HG03521 (cell line): ENCODE measurements at regions not wholly inside any gene's neighbourhood (a gene's known extent, or its start where the extent isn't known, plus 50 kb on each side); places are given as distances from the start of the nearest gene placed in this dataset.

Experiments used
- ATAC-seq: cut with Tn5 transposase; IDR thresholded peaks from one replicate; pipeline ENCODE4 v1.9.1; 2021; ENCODE audit warnings: mild to moderate bottlenecking, moderate library complexity; ENCODE audit not compliant: unreplicated experiment

DNA sequence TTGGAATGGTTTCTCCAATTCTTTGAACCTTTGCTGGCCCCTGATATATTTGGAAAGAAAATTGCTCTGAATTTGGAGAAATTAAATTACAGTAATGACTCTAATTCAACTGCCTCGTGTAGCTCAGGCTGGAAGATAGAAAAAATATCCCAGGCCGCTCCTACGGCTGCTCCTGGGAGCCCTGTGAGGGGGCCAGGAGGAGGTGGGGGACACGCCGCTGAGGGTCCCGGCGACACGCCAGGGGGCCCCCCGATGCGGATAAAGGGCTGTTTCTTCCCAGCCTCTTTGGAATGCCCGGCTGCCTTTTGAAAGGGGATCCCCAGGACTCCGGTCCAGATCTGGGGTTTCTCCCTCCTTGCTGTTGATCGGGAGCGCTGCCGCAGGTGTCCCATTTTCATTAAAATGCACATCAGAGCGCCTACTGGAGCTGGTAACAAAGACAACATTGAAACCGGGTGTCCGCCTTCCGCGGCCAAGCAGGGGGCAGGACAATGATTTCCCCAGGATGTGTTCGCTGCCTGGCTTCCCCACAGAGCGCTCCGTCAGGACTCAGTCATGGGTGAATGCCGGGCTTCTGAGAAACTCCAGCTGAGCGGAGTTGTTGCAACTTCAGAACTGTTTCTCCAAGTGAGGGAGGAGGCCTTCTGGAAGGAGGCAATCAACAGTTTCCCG, 200.1 kb upstream of the KBTBD8 start:
- no peak for ATAC-seq

GRCh38 chr3:66800941-66801545, 197.1 kb upstream of the KBTBD8 start:
- ATAC-seq, result no peak

- ATAC-seq, result no peak
Measured at GRCh38 chr3:66803206-66803605, 194.9 kb upstream of the KBTBD8 start.

DNA sequence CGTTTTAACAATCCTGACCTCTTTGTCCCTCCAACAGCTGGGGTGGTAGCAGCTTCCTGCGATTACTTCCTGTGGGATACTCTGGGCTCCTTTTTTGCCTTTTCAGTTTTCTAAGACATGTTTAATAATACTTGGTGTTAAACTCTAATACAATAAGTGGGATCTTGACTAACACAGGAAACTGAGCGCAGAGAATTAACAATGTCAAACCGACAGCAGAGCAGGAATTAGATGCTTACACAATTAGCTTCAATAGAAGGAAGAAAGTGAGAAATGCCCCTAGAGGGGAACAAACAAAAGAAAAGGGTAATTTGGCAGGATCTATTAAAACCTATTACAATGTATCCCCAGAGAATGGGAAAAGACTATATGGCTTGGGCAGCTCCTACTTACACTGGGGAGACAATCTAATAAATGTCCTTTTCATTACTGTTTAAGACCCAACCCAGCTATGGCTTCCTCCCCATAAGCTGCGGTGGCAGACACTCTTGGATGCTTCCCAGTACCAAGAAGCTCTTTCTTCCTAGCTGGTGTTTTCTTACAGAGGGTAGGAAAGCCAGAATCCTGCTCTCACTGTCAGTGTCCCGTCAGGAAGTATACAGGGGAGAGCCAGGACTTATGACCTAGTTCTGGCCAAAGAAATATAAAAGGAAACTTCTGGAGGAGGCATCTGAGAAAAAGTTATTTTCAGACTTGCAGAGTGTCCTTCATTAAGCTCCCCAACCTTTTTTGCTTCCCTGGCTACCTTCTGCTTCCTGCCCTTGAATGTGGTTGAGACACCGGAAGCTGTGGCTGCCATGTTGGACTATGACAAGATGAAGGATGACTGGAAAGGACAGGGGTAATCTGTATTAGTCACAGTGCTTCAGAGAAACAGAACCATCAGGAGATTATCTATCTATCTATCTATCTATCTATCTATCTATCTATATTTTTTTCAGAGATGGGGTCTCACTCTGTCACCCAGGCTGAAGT, 194.1 kb upstream of the KBTBD8 start:
- no peak for ATAC-seq

DNA sequence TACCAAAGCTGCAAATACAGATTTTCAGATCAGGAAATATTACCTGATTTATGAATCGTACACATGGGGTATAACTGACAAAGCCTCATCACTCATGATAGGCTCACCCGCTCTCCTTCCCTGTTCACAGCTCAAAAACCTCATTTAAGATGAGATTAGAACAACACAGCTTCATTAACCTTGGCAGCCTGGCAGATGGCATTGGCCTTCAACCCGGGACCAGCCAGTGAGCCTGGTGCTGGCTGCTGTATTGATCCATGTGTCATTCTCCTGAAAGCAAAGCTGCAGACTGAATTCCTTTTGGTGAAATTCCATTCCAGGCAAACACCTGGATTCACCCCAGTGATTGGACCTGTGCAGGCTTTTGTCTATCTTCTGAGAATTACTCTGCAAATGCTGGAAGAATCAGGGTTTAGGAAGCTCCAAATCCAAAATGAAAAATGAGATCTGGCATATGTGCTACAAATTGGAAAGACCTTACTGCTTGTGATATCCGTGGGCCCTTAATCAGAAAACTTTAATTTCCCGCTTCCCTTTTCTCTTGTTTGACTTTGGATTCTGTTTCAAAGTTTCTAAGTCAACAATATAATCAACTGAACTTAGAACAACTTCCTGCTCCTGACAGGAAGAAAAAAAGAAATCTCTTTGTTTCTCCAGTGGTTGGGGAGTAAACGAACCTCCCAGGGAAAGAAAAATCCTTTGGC, 189.1 kb upstream of the KBTBD8 start:
- ATAC-seq, result no peak

DNA sequence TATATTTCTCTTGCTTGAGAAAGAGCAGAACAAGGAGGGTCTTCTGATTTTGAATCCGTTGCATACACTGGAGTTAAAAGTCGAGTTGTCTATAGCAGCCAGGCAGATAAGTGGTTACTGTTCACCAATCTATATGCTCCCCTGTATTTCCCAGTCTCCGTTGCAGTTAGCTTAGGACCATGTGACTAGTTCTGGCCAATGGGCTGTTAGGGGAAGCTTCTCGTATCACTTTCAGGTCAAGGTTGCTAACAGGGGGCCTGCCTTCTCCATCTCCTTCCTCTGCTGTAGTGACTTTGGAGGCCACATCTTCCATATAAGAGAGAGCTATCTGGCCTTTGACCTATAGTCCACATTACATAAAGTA, 188.5 kb upstream of the KBTBD8 start:
- ATAC-seq, result no peak

- no peak for ATAC-seq
Measured at GRCh38 chr3:66812136-66812535, 186.0 kb upstream of the KBTBD8 start.

GRCh38 chr3:66812741-66813140, 185.4 kb upstream of the KBTBD8 start:
- ATAC-seq, result no peak

- ATAC-seq, result peak; percentile 69
Measured at GRCh38 chr3:66816090-66816761, 181.9 kb upstream of the KBTBD8 start.

DNA sequence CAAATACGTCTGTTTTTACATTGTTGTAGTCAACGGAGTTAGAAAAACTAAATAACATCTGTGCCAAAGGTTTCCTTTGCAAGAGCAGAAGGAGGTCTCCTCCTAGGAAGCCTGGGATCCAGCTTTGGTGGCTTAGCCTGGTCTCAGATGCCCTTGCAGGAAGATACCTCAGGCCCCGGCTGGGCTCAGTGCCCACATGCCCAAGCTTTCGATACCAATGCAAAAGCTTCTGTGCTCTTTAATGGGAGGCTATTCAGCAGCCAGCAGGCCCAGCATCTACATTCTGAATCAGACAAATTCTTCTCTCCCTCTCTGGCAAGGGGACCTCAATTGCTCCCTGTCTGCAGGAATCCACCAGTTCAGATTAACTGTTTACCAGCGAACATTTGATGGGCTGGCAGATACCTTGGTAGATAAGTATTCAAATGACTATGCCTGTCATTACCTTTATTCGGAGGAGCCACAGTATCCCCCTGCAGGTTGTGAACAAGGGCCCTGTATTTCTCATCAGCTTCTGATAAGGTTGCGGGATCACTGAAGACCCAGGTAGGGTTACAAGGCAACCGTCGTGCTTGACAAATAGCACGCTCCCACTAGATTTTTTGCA, 180.1 kb upstream of the KBTBD8 start:
- no peak for ATAC-seq

DNA sequence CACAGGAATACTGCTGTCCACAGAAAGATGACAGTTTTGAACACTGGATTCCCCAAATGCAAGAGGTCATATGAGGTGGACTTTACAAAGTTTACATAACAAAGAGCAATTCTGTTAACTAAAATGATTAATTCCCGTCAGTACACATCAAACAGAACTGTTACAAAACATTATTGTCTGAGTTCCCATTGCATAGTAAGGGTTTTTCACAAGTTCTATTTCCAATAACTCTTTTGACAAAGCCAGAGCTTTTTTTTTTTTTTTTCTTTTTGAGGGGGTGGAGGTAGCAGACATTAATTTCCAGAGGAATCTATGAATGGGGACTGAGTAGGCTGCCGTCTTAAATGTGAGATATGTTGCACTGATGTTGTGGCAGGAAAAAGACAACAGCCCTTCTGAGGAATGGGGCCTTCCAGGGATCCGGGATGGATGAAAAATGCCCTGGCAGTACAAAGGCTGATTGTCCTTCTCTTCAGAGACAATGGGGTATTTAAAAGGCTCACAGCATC, 178.1 kb upstream of the KBTBD8 start:
- no peak for ATAC-seq

DNA sequence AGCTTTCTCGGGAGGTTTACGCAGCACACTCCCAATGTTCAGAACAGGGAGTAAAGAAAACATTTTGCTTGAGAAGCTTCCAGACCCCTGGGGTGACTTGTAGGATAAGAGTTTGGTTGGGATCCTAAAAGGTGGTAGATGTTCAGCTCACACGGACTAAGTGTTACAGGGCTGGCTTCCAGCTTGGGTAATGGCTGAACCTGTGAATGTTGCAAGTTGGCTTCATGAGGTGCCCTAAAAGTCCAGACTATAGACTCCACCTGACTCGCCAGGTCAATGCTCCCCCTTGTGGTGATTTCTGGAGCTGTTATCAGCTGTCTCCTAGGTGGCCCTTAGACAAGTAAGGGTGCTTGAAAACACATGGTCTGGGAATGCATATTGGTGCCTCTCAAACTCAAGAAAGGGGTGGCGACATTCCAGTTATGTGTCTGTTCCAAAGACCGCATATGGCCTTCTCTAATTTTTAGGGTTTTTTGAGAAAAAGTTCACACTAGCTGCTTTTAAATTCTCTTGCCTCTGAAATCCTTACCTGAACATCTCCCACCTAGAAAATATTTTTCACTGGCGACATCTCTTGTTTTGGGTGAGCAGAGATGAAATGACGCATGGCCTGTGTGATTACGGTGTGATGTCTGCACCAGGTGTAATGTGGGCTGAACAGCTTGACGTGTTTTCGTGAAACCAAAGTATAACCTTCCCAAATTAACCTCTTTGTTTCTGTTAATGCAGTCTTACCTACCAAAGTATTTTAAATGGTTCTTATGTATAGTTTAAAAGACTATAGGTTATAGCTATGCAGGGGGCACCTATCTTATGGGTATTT, 175.7 kb upstream of the KBTBD8 start:
- ATAC-seq, result peak; percentile 92

- ATAC-seq, result no peak
Measured at GRCh38 chr3:66823009-66823397, 175.1 kb upstream of the KBTBD8 start.

DNA sequence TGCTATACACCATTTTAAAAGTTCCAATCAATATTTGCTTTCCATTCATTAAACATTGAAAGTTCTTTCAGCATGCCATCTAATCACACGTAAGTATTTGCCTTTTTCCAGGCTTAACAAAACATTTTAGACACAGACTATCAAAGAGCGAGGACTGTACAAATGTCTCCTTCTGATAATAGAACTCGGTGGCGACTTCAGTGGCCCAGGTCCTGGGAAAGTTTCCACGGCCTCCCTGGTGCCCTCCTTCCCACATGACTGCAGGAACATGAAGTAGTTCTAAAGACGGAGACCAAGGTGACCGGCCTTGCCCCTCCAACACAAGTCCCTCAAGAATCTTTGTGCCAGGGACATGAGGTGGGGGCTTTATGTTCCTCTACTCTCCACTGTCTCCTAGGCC, 174.6 kb upstream of the KBTBD8 start:
- ATAC-seq, result no peak

GRCh38 chr3:66825375-66825774, 172.7 kb upstream of the KBTBD8 start:
- no peak for ATAC-seq

DNA sequence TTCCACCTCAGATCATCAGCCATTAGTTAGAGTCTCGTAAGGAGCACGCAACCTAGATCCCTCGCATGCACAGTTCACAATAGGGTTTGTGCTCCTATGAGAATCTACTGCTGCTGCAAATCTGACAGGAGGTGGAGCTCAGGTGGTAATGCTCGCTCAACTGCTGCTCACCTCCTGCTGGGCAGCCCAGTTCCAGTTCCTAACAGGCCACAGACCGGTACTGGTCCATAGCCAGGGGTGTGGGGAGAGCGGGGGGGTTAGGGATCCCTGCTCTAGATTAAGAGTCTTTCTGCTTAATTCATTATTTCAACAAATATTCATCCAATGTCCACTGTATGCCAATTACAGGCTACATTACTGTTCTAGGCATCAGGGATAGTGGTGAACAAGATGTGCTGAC, 170.4 kb upstream of the KBTBD8 start:
- ATAC-seq, result no peak

DNA sequence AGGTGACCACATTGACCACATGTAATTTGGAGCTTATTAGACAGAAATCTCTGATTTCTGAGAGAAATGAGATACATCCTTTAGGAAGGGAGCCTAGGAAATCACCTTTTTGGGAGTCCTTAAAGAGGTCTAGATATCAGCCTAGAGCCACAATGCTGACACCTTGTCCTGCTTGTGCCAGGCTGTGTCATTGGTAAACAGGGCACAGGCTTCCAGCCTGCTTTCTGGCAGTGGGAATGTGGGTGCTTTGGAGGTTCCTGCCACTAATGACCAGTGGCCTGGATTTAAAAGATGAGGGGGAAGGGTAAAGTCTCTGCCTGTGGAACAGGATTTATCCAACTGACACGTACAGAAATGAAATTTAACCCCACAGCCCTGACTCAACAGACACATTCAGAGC, 169.8 kb upstream of the KBTBD8 start:
- ATAC-seq, result no peak

GRCh38 chr3:66830301-66830700, 167.8 kb upstream of the KBTBD8 start:
- no peak for ATAC-seq

DNA sequence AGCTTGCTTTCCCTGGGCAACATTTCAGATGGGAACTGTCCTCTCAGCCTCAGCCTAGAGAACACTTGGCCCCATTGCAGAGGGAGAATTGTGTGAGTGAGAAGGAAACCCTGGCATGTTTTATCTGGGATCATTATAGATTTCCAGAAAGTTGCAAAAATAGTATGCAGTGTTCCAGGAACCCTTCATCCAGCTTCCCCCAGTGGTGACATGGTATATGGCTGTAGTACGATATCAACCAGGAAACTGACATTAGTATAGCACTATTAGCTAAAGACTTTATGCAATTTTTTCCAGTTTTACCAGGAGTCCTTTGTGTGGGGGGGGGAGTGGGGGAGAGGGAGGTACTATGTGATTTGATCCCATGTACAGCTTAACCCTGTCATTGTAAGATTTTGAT, 166.2 kb upstream of the KBTBD8 start:
- no peak for ATAC-seq
